GM04504 (cell line): ENCODE measurements at regions not wholly inside any gene's neighbourhood (a gene's known extent, or its start where the extent isn't known, plus 50 kb on each side); places are given as distances from the start of the nearest gene placed in this dataset.
"Not testable (repeated sequence)": the region's sequence is repeated elsewhere in the genome, so short reads cannot be mapped to it uniquely, and the experiment has no call there.

Experiments
- DNase-seq: peaks from one replicate; pipeline ENCODE4 v3.0.0-alpha.2; 2012; ENCODE audit warnings: low read depth

DNA sequence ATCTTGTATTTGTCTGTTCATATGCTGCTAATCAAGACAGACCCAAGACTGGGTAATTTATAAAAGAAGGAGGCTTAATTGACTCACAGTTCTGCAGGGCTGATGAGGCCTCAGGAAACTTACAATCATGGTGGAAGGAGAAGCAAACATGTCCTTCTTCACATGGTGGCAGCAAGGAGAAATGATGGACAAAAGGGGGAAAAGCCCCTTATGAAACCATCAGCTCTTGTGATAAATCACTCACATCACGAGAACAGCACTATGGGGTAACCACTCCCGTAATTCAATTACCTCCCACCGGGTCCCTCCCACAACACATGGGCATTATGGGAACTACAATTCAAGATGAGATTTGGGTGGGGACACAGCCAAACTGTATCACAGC lies 117.0 kb downstream of the TTC6 start:
- not testable (repeated sequence) for DNase-seq

GRCh38 chr14:37712976-37713431 lies 117.6 kb downstream of the TTC6 start:
- DNase-seq, result no peak

- DNase-seq, result no peak
Observed at GRCh38 chr14:37720131-37720530, 124.7 kb downstream of the TTC6 start.

- DNase-seq, result no peak
Observed at GRCh38 chr14:37721976-37722659, 126.7 kb downstream of the TTC6 start.

GRCh38 chr14:37723515-37723914 lies 128.1 kb downstream of the TTC6 start:
- DNase-seq, result no peak

- DNase-seq, result no peak
Observed at GRCh38 chr14:37726708-37727107, 131.3 kb downstream of the TTC6 start.

DNA sequence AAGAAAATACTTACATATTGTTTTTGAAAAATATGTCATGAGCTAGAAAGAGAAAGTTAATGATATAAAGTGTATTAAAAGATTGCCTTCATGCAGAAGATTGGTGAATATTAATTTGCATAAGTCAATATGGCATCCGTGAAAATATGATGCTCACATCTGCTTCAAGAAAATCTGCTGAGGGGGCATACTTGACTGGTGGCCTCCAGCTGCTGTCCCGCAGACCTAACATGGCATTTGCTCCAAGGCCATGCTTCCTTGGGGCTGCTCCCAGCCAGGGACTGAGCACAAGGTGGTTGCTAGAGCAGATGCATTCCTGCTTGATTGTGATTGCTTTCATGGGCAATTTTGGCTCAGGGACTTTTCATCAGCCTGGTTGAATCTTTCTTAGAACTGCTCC lies 133.8 kb downstream of the TTC6 start:
- DNase-seq, result no peak

- no peak for DNase-seq
Observed at GRCh38 chr14:37731094-37731493, 135.7 kb downstream of the TTC6 start.

- no peak for DNase-seq
Observed at GRCh38 chr14:37745657-37746056, 150.2 kb downstream of the TTC6 start.

GRCh38 chr14:37746140-37746832 lies 150.9 kb downstream of the TTC6 start:
- no peak for DNase-seq

DNA sequence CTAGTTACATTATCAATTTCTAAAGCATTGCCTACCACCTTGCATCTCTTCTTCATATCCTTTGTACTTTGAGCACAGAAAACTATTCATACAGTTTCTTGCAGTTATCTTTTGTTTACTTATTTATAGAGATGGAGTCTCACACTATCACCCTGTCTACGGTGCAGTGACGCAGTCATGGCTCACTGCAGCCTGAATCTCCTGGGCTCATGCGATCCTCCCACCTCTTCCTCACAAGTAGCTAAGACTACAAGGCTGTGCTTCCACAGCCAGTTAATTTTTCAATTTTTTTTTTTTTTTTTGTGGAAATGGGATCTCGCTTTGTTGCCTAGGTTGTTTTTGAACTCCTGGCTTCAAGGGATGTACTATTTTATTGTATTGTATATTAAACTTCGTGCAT lies 158.0 kb downstream of the TTC6 start:
- DNase-seq, result no peak

DNA sequence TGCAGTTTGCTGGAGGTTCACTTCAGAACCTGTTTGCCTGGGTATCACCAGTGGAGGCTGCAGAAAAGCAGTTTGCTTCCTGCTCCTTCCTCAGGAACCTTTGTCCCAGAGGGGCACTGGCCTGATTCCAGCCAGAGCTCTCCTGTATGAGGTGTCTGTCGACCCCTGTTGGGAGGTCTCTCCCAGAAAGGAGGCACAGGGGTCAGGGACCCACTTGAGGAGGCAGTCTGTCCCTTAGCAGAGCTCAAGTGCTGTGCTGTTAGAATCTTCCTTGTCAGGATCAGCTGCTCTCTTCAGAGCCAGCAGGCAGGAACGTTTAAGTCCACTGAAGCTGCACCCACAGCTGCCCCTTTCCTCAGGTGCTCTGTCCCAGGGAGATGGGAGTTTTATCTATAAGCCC lies 164.8 kb downstream of the TTC6 start:
- not testable (repeated sequence) for DNase-seq

- no peak for DNase-seq
Observed at GRCh38 chr14:37763266-37763665, 167.8 kb downstream of the TTC6 start.

- not testable (repeated sequence) for DNase-seq
Observed at GRCh38 chr14:37772283-37772682, 176.9 kb downstream of the TTC6 start.

DNA sequence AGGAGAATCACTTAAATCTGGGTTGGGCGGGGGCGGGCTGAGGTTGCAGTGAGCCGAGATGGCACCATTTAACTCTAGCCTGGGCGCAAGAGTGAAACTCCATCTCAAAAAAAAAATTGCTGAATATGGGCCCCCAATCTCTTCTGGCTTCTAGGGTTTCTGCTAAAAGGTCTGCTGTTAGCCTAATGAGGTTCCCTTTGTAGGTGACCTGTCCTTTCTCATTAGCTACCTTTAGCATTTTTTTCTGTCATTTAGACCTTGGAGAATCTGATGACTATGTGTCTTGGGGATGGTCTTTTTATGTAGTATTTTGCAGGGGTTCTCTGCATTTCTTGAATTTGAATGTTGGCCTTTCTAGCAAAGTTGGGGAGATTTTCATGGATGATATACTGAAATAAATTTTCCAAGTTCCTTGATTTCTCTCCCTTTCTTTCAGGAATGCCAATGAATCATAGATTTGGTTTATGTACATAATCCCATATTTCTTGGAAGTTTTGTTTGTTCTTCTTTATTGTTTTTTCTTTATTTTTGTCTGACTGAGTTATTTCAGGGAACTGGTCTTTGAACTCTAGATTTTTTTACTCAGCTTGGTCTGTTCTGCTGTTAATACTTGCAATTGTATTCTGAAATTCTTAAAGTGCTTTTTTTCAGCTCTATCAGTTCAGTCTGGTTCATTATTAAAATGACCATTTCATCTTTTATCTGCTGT lies 181.5 kb downstream of the TTC6 start:
- DNase-seq, result no peak

DNA sequence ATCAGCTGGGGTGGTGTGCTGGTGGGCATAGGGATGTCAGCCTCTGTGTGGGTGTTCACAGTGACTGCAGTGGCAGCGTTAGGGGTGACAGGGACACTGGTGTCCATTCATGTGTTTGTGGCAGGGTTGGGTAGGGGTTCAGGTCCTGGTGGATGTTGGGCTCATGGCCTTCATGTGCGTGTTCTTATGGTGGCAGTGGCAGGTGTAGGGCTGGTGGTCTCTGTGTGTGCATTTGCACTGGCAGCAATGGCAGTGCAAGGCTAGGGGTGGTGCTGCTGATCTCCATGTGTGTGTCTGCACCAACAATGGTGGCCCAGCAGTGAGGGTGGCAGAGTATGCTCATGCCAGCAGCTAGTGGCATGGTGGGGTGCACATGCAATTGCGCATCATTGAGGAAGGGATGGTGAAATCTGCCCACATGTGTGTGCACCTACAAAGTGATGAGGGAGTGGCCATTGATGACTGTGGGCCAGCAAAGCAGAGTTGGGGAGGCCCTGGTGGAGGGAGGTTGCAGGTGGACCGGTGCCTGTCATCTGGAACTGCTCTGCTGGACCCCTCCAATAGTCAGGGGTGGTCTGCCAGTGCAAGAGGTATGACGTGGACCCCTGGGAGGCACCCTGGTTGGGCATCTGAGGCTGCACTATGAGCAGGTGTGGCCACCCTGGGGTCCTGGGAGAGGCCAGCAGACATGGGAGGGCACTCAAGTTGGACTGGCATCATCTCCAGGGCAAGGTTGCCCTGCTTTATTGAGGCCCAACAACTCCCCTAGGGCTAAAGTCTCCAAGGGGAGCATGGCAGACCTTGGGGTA lies 182.9 kb downstream of the TTC6 start:
- no peak for DNase-seq

DNA sequence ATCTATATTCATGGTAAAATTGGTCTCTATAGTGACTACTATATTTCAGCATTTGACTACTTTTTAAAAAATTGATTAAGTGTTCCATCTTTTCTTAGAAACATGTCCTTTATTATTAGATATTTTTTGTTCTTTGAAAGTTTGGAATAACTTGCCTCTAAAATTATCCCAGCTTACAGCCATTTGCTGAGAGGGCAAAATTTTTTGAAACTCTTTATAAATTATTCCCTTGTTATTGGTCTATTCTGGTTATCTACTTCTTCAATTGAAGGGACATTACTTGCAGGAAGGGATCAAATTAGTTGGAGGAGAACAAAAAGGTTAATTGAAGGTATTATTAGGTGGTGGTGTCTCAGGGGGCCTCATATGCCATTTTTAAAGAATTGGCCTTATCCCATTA lies 184.1 kb downstream of the TTC6 start:
- no peak for DNase-seq

DNA sequence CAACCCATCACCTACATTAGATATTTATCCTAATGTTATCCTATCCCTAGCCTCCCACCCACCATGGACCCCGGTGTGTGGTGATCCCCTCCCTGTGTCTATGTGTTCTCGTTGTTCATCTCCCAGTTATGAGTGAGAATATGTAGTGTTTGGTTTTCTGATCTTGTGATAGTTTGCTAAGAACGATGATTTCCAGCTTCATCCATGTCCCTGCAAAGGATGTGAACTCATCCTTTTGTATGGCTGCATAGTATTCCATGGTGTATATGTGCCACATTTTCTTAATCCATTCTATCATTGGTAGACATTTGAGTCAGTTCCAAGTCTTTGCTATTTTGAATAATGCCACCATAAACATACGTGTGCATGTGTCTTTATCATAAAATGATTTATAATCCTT lies 185.3 kb downstream of the TTC6 start:
- not testable (repeated sequence) for DNase-seq

- DNase-seq, result not testable (repeated sequence)
Observed at GRCh38 chr14:37784203-37784826, 188.9 kb downstream of the TTC6 start.

DNA sequence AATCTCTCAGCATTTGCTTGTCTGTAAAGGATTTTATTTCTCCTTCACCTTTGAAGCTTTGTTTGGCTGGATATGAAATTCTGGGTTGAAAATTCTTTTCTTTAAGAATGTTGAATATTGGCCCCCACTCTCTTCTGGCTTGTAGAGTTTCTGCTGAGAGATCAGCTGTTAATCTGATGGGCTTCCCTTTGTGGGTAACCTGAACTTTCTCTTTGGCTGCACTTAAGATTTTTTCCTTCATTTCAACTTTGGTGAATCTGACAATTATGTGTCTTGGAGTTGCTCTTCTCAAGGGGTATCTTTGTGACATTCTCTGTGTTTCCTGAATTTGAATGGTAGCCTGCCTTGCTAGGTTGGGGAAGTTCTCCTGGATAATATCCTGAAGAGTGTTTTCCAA lies 189.4 kb downstream of the TTC6 start:
- not testable (repeated sequence) for DNase-seq

DNA sequence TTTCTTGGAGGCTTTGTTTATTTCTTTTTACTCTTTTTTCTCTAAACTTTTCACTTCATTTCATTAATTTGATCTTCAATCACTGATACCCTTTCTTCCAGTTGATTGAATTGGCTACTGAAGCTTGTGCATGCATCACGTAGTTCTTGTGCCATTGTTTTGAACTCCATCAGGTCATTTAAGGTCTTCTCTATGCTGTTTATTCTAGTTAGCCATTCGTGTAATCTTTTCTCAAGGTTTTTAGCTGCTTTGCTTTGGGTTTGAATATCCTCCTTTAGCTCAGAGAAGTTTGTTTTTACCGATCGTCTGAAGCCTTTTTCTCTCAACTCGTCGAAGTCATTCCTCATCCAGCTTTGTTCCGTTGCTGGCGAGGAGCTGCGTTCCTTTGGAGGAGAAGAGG lies 189.9 kb downstream of the TTC6 start:
- not testable (repeated sequence) for DNase-seq

DNA sequence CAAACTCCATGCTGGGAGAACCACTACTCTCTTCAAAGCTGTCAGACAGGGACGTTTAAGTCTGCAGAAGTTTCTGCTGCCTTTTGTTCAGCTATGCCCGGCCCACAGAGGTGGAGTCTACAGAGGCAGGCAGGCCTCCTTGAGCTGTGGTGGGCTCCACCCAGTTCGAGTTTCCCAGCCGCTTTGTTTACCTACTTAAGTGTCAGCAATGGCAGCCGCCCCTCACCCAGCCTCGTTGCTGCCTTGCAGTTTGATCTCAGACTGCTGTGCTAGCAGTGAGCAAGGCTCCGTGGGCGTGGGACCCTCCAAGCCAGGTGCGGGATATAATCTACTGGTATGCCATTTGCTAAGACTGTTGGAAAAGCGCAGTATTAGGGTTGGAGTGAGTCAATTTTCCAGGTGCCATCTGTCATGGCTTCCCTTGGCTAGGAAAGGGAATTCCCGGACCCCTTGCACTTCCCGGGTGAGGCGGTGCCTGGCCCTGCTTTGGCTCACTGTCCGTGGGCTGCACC lies 190.7 kb downstream of the TTC6 start:
- not testable (repeated sequence) for DNase-seq
